ES-I3 (cell line): ENCODE measurements at regions not wholly inside any gene's neighbourhood (a gene's known extent, or its start where the extent isn't known, plus 50 kb on each side); places are given as distances from the start of the nearest gene placed in this dataset.

ENCODE experiments used
- H3K36me3 ChIP-seq: 2 replicates; pipeline ENCODE4 v1.6.1; 2013; ENCODE audit warnings: mild to moderate bottlenecking, low read length, control low read depth, moderate library complexity; ENCODE audit not compliant: insufficient read depth
- H3K4me1 ChIP-seq: 2 replicates; pipeline ENCODE4 v1.6.1; 2013; ENCODE audit warnings: mild to moderate bottlenecking, control low read depth, low read length; ENCODE audit not compliant: insufficient read depth
- H3K9ac ChIP-seq: 2 replicates; pipeline ENCODE4 v1.6.1; 2013; ENCODE audit warnings: low read depth, mild to moderate bottlenecking, low read length, moderate library complexity
- H3K9me3 ChIP-seq: 2 replicates; pipeline ENCODE4 v1.6.1; 2013; ENCODE audit warnings: mild to moderate bottlenecking, low read length, moderate library complexity; ENCODE audit not compliant: control insufficient read depth, insufficient read depth

DNA sequence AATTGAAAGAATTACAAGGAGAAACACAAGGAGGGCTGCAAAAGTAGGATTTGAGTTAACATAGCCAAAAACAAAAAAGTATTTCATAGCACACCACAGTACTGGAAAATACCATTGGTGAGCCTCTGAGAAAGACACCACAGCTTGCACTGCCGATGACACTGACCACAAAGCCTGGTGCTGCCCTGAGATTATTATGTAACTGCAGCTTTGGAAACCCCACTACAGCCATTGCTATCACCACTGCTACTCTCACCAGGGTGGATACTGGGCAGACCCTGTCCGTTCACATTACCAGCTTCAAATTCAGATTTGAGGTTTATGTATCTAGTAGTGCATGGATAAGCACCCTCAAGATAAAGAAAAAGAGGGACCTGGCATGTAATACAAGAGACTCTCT lies 1246.7 kb upstream of the SORCS1 start:
- no peaks in the 10 kb centered on the region for H3K4me1 ChIP-seq
- H3K9me3 ChIP-seq, result no peaks in the 10 kb centered on the region

DNA sequence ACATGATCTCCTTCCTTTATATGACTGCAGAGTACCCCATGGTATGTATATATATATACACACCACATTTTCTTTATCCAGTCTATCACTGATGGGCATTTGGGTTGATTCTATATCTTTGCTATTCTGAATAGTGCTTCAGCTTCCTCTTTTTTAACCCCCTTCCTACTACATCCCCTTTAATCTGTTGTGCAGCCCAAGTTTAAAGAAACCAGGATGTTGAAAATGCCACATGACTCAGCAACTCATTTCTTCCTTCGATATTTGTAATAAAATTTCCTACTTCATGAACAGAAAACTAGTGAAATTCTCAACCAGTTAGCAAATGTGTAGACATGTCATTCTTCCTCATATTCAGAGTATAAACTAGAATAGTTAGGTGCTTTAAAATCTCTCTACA lies 1245.7 kb upstream of the SORCS1 start:
- Histone ChIP-seq H3K9me3 (no peaks in the 10 kb centered on the region), H3K36me3 (no peaks in the 10 kb centered on the region), H3K9ac (no peak overlapping the region), H3K4me1 (no peaks in the 10 kb centered on the region)

More for the DNA sequence above, 1246.7 kb upstream of the SORCS1 start:
- H3K36me3 ChIP-seq, result no peaks in the 10 kb centered on the region
- H3K9ac ChIP-seq, result no peak overlapping the region

DNA sequence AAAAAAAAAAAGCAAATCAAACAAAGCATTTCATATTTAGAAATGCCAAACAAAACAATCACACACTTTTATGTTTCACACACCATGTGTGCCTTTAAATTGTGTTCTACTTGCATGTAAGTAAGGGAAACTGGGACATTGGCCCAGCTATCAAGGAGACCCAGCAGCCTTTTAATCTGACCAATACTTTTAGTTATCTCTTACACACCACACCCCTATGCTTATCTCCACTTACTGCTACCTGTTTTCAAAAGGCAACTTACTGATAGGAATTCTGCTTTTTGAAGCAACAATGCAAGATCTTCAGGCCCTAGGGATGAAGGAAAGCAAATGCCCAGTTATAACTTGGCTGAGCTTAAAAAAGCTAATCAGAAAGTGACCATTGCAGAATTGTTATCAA lies 1244.8 kb upstream of the SORCS1 start:
- no peaks in the 10 kb centered on the region for H3K9me3 ChIP-seq
- no peaks in the 10 kb centered on the region for H3K36me3 ChIP-seq
- no peak overlapping the region for H3K9ac ChIP-seq
- H3K4me1 ChIP-seq, result no peaks in the 10 kb centered on the region

DNA sequence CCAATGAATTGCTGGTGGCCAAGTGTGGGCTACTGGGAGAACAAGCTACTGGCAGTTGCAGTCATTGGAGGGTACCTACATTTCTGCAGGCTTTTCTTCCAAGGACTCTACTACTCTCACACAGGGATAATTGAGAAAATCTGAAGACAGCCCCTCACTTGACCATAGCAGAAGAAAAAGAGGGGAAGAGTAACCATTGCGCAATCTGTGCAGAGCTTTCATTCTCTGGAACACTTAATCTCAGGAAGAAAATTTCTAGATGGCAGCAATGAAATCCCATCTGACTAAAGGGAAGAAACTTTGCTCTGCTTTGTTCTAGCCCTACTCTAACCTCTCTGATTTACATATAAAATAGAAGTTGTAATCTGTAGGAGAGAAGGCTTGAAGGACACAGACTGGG lies 1239.6 kb upstream of the SORCS1 start:
- H3K36me3 ChIP-seq, result no peaks in the 10 kb centered on the region
- no peaks in the 10 kb centered on the region for H3K4me1 ChIP-seq
- H3K9me3 ChIP-seq, result no peaks in the 10 kb centered on the region
- no peak overlapping the region for H3K9ac ChIP-seq

DNA sequence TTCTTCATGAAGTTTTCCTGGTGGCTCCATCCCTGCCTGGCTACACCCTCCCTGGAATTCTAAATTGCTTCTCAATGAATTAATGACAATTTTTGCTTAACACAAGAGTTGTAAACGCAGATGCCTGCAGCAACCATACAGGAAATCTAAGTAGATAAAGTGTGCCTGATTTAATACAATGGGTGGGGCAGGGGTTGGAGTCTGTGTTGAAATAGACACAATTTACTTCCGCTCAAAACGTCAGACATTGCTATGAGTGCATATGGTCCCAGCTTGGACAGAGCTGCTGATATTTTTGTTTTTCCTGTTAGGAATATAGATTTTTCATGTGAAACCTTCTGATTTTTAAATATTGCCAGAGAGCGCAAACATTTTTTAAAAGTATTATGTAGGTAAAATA lies 1235.0 kb upstream of the SORCS1 start:
- no peaks in the 10 kb centered on the region for H3K36me3 ChIP-seq
- no peaks in the 10 kb centered on the region for H3K4me1 ChIP-seq
- no peak overlapping the region for H3K9ac ChIP-seq
- no peaks in the 10 kb centered on the region for H3K9me3 ChIP-seq

DNA sequence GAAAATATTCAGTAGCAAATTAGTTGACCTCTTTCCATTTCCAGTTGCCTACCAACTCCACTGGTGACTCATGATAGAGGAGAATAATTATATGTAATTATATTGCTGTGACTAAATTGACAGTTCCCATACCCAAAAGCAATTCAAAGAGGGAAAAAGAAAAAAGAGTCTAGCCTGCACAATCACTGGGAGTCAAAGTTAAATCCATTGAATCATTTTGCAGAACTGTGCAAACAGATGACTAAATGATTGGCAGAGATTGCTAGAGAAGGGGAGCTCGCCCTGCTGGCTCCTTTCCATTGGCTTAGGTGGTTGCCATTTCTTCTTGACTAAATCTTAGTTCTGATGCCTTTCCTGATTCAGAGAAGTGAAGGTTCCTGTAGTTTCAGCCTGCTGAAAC lies 1228.6 kb upstream of the SORCS1 start:
- Histone ChIP-seq H3K4me1 (no peaks in the 10 kb centered on the region), H3K36me3 (no peaks in the 10 kb centered on the region), H3K9ac (no peak overlapping the region)

DNA sequence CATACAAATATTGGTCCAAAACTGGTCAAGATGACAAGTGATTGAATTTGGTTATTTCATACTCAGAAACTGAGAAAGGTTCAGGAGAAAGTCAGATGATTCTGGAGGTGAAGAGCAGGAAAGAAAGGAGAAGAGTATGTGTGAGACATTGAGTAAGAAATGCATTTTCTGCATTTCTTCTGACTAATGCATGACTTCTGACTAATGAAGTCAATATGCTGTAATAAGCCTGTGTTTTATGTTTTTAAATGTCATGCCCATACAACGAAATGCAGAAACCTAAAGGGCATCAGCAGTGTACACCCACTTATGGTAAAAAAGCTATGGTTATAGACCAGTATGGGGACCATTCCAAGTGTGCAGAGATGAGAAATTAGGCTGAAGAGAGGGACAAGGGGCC lies 1227.8 kb upstream of the SORCS1 start:
- Histone ChIP-seq H3K36me3 (no peaks in the 10 kb centered on the region), H3K9me3 (no peaks in the 10 kb centered on the region), H3K4me1 (no peaks in the 10 kb centered on the region), H3K9ac (no peak overlapping the region)

More for the DNA sequence above, 1228.6 kb upstream of the SORCS1 start:
- H3K9me3 ChIP-seq, result no peaks in the 10 kb centered on the region

DNA sequence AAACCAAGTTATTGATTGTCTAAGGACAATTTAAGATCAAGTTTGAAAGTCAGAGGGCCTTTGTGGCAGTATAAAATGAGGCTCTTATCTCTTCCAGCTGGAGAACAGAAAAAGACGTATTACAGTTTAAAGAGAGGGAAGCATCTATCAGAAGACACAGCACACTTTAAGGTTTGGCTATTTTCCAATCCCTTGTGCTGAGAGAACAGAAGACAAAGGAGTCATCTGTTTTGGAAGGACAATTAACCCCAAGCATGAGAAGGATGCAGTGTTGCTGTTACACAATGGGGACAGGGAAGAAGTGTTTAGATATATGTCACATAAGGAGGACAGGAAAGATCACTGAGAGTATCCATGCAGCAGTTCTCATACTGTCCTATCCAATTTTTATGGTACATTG lies 1224.2 kb upstream of the SORCS1 start:
- no peaks in the 10 kb centered on the region for H3K9me3 ChIP-seq
- no peak overlapping the region for H3K9ac ChIP-seq
- no peaks in the 10 kb centered on the region for H3K4me1 ChIP-seq
- no peaks in the 10 kb centered on the region for H3K36me3 ChIP-seq

DNA sequence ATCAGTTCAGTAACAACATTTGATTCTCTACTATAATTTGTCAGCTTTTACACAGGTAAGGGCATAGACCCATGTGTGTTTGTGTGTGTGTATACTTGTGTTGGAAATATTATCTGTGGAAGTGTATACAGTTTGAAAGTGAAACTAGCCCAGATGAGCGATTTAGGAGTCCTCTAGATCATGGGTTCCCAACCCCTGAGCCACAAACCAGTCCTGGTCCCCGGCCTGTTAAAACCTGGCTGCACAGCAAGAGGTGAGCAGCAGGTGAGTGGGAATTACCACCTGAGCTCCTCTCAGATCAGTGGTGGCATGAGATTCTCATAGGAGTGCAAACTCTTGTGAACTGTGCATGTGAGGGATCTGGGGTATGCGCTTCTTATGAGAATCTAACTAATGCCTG lies 1221.5 kb upstream of the SORCS1 start:
- H3K36me3 ChIP-seq, result no peaks in the 10 kb centered on the region
- no peaks in the 10 kb centered on the region for H3K9me3 ChIP-seq
- H3K9ac ChIP-seq, result no peak overlapping the region
- H3K4me1 ChIP-seq, result no peaks in the 10 kb centered on the region

DNA sequence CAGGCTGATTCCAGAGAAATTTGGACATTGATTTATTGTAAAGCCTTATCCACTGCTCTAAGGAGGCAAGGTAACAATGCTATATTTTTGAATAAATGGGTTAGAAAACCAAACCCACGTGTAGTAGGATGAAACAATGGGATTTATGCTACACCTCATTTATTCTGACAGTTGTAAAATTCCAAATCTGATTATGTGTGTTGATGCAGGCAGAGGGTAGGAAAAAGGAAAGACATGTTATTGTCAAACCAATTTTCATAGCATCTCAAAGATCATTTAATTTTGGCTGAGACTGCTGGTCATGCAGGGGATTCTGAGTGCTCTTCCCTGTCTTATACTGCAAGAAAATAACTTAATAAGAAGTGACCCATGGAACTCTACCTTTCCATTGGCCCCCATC lies 1219.9 kb upstream of the SORCS1 start:
- Histone ChIP-seq H3K36me3 (no peaks in the 10 kb centered on the region), H3K9me3 (no peaks in the 10 kb centered on the region), H3K9ac (no peak overlapping the region), H3K4me1 (no peaks in the 10 kb centered on the region)

DNA sequence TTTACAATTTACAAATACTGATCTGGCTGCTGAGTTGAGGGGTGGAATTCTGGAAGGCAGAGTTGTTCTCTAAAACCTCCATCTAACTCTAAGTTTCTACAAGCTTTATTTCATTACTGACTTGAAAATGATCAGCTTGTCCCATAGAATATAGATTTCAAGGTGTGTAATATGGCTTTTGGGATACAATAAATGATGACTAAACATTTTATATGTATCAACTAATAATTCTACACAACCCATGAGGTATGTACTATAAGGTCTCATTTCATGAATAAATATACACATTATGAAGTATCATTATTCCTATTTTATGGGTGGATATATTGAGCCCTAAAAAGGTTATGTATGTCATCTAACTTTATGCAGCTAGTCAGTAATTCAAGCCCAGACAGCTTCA lies 1214.3 kb upstream of the SORCS1 start:
- no peaks in the 10 kb centered on the region for H3K9me3 ChIP-seq
- no peak overlapping the region for H3K9ac ChIP-seq
- no peaks in the 10 kb centered on the region for H3K36me3 ChIP-seq
- H3K4me1 ChIP-seq, result no peaks in the 10 kb centered on the region

DNA sequence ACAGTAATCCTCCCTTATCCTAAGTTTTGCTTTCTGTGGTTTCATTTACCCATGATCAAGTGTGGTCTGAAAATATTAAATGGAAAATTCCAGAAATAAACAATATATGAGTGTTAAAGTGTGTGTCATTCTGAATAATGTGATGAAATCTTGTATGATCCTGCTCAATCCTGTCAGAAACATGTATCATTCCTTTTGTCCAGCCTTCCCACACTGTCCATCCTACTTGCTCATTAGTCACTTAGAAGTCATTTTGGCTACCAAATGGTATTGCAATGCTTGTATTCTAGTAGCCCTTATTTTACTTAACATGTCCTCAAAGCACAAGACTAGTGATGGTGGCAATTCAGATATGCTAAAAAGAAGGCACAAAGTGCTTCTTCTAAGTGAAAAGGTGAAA lies 1211.2 kb upstream of the SORCS1 start:
- H3K4me1 ChIP-seq, result no peaks in the 10 kb centered on the region
- H3K9ac ChIP-seq, result no peak overlapping the region
- no peaks in the 10 kb centered on the region for H3K36me3 ChIP-seq
- H3K9me3 ChIP-seq, result no peaks in the 10 kb centered on the region

DNA sequence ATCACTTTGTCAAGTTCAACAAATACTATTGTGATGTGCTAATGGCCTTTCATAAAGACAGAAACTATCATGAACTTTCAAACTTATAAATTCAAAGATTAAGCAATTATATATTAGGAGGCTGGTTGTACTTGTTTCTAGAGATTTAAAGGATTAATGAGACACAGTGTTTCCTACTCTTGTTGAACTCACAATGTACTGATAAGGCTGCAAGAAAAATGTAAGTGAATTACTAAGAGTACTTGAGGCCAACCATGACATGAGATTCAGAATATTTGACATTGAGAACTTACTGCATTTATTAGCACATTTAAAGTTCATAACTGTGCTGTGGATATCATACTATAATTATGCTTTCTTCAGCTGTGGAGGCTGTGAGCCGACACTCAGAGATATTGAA lies 1210.5 kb upstream of the SORCS1 start:
- Histone ChIP-seq H3K4me1 (no peaks in the 10 kb centered on the region), H3K36me3 (no peaks in the 10 kb centered on the region), H3K9ac (no peak overlapping the region), H3K9me3 (no peaks in the 10 kb centered on the region)

DNA sequence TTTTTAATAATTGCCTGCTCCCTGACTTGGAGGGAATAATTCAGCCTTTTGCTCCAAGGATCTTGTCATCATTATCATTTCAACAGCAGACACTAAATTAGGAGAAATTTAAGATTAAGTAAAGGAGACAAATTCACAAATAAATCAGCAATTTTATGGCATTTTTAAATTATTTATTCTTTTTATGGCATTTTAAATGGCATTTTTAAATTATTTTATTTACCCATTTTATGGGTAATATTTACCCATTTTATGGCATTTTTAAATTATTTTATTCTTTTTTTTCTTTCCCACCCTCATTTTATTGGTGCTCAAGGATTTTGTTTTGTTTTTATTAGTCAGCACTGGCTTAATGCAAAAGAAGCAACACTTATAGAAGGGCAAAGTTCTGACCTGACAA lies 1201.0 kb upstream of the SORCS1 start:
- Histone ChIP-seq H3K4me1 (no peaks in the 10 kb centered on the region), H3K36me3 (no peaks in the 10 kb centered on the region), H3K9ac (no peak overlapping the region), H3K9me3 (no peaks in the 10 kb centered on the region)

DNA sequence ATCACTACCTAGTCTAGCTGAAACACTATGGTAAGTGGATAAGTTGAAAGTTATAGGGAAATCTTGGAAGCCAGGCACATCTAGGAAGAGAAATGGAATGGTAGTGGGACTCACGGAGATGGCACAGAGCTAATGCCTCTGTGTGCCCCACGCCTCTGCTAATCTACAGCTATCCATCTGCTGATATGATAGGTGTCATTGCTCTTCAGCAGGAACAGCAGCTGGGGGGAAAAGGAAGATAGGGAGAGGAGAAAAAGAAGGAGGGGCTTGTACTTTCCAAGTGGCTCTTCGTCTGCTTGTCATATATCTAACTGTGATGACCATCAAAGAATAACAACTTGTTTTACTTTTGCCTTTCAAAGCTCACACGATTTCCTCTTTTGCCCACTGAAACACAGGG lies 1199.1 kb upstream of the SORCS1 start:
- no peaks in the 10 kb centered on the region for H3K9me3 ChIP-seq
- H3K36me3 ChIP-seq, result no peaks in the 10 kb centered on the region
- no peaks in the 10 kb centered on the region for H3K4me1 ChIP-seq
- no peak overlapping the region for H3K9ac ChIP-seq

DNA sequence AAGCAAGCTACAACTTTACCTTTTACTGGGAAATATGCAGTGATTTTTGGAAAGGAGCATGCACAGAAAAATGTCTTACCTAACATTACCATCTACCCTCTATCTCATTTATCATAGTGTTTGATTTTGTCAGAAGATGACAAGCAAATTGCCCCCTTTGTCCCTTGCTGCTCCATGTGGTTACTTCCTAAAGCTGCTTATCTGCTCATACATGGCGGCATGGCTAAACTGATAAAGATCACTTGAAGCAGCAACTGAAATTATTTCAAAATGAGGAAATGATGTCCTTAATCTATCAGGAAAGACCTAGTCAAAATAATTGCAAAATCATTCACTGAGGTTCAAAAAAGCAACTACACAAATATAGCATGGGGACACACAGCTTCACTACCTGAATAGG lies 1198.5 kb upstream of the SORCS1 start:
- no peaks in the 10 kb centered on the region for H3K4me1 ChIP-seq
- H3K9ac ChIP-seq, result no peak overlapping the region
- no peaks in the 10 kb centered on the region for H3K9me3 ChIP-seq
- no peaks in the 10 kb centered on the region for H3K36me3 ChIP-seq
